GM23248 (cell line): ENCODE measurements at regions not wholly inside any gene's neighbourhood (a gene's known extent, or its start where the extent isn't known, plus 50 kb on each side); places are given as distances from the start of the nearest gene placed in this dataset.

Experiments used
- DNase-seq: peaks from one replicate; pipeline ENCODE4 v3.0.0-alpha.2; 2015
- H2AFZ ChIP-seq: fragments of 200-600 bp; sonication (generic); 2 replicates; pipeline ENCODE4 v1.6.1; 2016; ENCODE audit warnings: antibody characterized with exemption
- H3F3A ChIP-seq: fragments of 200-600 bp; sonication (generic); 2 replicates; pipeline ENCODE4 v1.6.1; 2016; ENCODE audit warnings: mild to moderate bottlenecking, antibody characterized with exemption, mixed run types; ENCODE audit not compliant: insufficient read depth
- H3K27ac ChIP-seq: fragments of 200-600 bp; sonication (generic); 2 replicates; pipeline ENCODE4 v1.5.1; 2016; ENCODE audit warnings: mild to moderate bottlenecking
- H3K27me3 ChIP-seq: fragments of 200-600 bp; sonication (generic); replicated peaks from 2 replicates; pipeline ENCODE4 v1.6.1; 2016; ENCODE audit warnings: mild to moderate bottlenecking; ENCODE audit not compliant: insufficient read depth
- H3K36me3 ChIP-seq: fragments of 200-600 bp; sonication (generic); 2 replicates; pipeline ENCODE4 v1.6.1; 2016; ENCODE audit warnings: low read depth, mild to moderate bottlenecking
- H3K4me1 ChIP-seq: fragments of 200-600 bp; sonication (generic); 2 replicates; pipeline ENCODE4 v1.6.1; 2016; ENCODE audit warnings: mild to moderate bottlenecking; ENCODE audit not compliant: insufficient read depth
- H3K4me2 ChIP-seq: fragments of 200-600 bp; sonication (generic); one replicate; pipeline ENCODE4 v1.6.1; 2016; ENCODE audit warnings: mild to moderate bottlenecking; ENCODE audit not compliant: unreplicated experiment
- H3K4me3 ChIP-seq: fragments of 200-600 bp; sonication (generic); 2 replicates; pipeline ENCODE4 v1.5.1; 2016; ENCODE audit warnings: mild to moderate bottlenecking
- H3K79me2 ChIP-seq: fragments of 200-600 bp; sonication (generic); 2 replicates; pipeline ENCODE4 v1.6.1; 2016; ENCODE audit warnings: mild to moderate bottlenecking; ENCODE audit not compliant: insufficient read depth
- H3K9ac ChIP-seq: fragments of 200-600 bp; sonication (generic); 2 replicates; pipeline ENCODE4 v1.6.1; 2016; ENCODE audit warnings: mild to moderate bottlenecking
- H3K9me2 ChIP-seq: fragments of 200-600 bp; sonication (generic); 2 replicates; pipeline ENCODE4 v1.6.1; 2016; ENCODE audit warnings: mixed run types, mild to moderate bottlenecking, moderate library complexity; ENCODE audit not compliant: insufficient read depth
- H3K9me3 ChIP-seq: fragments of 200-600 bp; sonication (generic); one replicate; pipeline ENCODE4 v1.6.1; 2017; ENCODE audit warnings: low read depth
- H4K20me1 ChIP-seq: fragments of 200-600 bp; sonication (generic); 2 replicates; pipeline ENCODE4 v1.6.0; 2016; ENCODE audit not compliant: insufficient read depth
- EZH2 ChIP-seq: fragments of 200-600 bp; sonication (generic); IDR thresholded peaks from 2 replicates; pipeline ENCODE4 v1.6.1; 2018; ENCODE audit warnings: antibody characterized with exemption, mild to moderate bottlenecking; ENCODE audit not compliant: insufficient read depth, poor library complexity, severe bottlenecking
- EZH2phosphoT487 ChIP-seq: fragments of 200-600 bp; sonication (generic); IDR thresholded peaks from 2 replicates; pipeline ENCODE4 v1.6.1; 2018; ENCODE audit warnings: antibody characterized with exemption, moderate library complexity, mild to moderate bottlenecking, low read depth; ENCODE audit not compliant: insufficient read depth
- WGBS, 2 experiments: methylation state at CpG; one replicate each; pipeline ENCODE4 v1.1.6; 2015 to 2017; ENCODE audit warnings: low lambda C conversion rate in 2 of 2, low coverage in 1 of 2; ENCODE audit errors: missing lambda C conversion rate in 2 of 2; 5-methylcytosine and 5-hydroxymethylcytosine counted together
- in situ Hi-C: fragments of 300-500 bp; cut with MboI; formaldehyde crosslinking; loops from 2 replicates; pipeline ENCODE4 v1.15.0; 2020

DNA sequence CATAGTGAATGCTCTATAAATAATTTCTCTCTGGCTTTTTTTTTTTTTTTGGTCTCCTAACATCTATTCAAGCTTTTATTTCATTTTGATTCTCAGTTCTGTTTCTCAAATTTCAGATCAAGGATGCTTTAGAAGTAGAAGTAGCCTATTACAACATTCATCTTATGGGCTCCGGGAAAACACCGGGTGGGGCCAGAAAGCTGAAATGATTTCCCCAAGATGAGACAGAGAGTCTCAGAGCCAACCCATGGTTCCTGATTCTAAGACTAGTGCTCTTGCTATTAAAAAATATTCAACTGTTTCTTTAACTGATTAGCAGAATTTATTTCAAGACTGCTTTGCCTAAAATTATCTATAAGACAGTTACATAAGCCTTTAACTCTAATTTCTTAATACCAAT is 147.2 kb upstream of the CCDC68 start:
- no peak overlapping the region for H3K4me2 ChIP-seq
- in situ Hi-C loops, result no loop called here
- no peaks in the 10 kb centered on the region for H3K79me2 ChIP-seq
- no peak overlapping the region for H3K4me3 ChIP-seq
- no peaks in the 10 kb centered on the region for H4K20me1 ChIP-seq
- DNase-seq, result no peak
- H3K36me3 ChIP-seq, result no peaks in the 10 kb centered on the region
- H3K27me3 ChIP-seq, result no peaks in the 10 kb centered on the region
- H3K9me2 ChIP-seq, result no peaks in the 10 kb centered on the region
- no peak overlapping the region for H3K27ac ChIP-seq
- H3F3A ChIP-seq, result no peaks in the 10 kb centered on the region
- TF ChIP-seq EZH2phosphoT487, result no peak
- no peak for TF ChIP-seq EZH2
- no peaks in the 10 kb centered on the region for H3K9me3 ChIP-seq
- WGBS, 2 experiments, result 12 to 15% methylated on average over 2 of the region's 2 CpGs
- no peak overlapping the region for H2AFZ ChIP-seq
- H3K9ac ChIP-seq, result no peak overlapping the region
- no peaks in the 10 kb centered on the region for H3K4me1 ChIP-seq

- Histone ChIP-seq H2AFZ (no peak overlapping the region), H3K9me3 (no peaks in the 10 kb centered on the region), H4K20me1 (no peaks in the 10 kb centered on the region), H3K27ac (no peak overlapping the region), H3K79me2 (no peaks in the 10 kb centered on the region), H3K4me1 (peaks cover 4% of the 10 kb centered on the region; the same call in 1 of the 2 replicates), H3K36me3 (no peaks in the 10 kb centered on the region), H3F3A (no peaks in the 10 kb centered on the region), H3K4me3 (no peak overlapping the region), H3K9ac (no peak overlapping the region), H3K27me3 (no peaks in the 10 kb centered on the region), H3K4me2 (no peak overlapping the region), H3K9me2 (no peaks in the 10 kb centered on the region)
- no peak for DNase-seq
- in situ Hi-C loops, result no loop called here
- 70 to 74% methylated on average over 2 of the region's 2 CpGs for WGBS, 2 experiments
- TF ChIP-seq EZH2 (no peak), EZH2phosphoT487 (no peak)
Observed at GRCh38 chr18:55105873-55106272, 146.6 kb upstream of the CCDC68 start.

DNA sequence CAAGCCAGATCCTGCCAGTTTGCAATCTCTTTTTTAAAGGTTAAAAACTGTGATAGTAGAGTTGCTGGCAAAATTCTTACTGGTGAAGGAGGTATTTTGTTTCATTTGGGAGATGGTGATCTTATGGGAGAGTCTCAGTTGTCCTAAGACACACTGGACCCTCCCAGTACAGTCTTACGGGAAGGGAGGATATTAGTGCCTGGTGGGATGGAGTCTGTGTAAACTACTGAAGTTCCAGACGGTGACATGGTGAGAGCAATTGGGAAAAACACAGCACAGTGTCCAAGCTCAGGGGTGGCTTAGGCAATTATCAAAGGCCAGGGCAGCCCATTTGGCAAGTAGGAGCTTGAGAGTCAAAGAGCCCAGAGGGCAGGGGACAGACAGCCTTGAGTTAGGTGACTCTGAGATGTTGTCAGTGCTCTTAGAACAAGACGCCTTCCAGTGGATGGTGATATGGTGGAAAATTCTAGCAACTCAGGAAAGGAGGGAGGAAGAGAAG is 143.7 kb upstream of the CCDC68 start:
- Histone ChIP-seq H3K4me3 (no peak overlapping the region), H3K9ac (no peak overlapping the region), H3K9me2 (no peaks in the 10 kb centered on the region), H3K9me3 (no peaks in the 10 kb centered on the region), H3K36me3 (no peaks in the 10 kb centered on the region), H4K20me1 (no peaks in the 10 kb centered on the region), H3K27ac (no peak overlapping the region), H3F3A (no peaks in the 10 kb centered on the region), H3K4me1 (peaks cover 14% of the 10 kb centered on the region), H2AFZ (no peak overlapping the region), H3K79me2 (no peaks in the 10 kb centered on the region), H3K4me2 (no peak overlapping the region), H3K27me3 (no peaks in the 10 kb centered on the region)
- in situ Hi-C loops, result no loop called here
- no peak for DNase-seq
- TF ChIP-seq EZH2 (no peak), EZH2phosphoT487 (no peak)
- WGBS, 2 experiments, result 76 to 84% methylated on average over 3 of the region's 3 CpGs

- DNase-seq, result no peak
- Histone ChIP-seq H3K9ac (no peak overlapping the region), H3K9me2 (no peaks in the 10 kb centered on the region), H3K9me3 (no peaks in the 10 kb centered on the region), H4K20me1 (no peaks in the 10 kb centered on the region), H3K4me3 (no peak overlapping the region), H3K27me3 (no peaks in the 10 kb centered on the region), H3F3A (peaks cover 4% of the 10 kb centered on the region; the same call in 1 of the 2 replicates), H3K27ac (no peak overlapping the region), H2AFZ (no peak overlapping the region), H3K4me1 (peaks cover 19% of the 10 kb centered on the region), H3K4me2 (no peak overlapping the region), H3K36me3 (no peaks in the 10 kb centered on the region), H3K79me2 (no peaks in the 10 kb centered on the region)
- in situ Hi-C loops, result no loop called here
- 56 to 64% methylated on average over 3 of the region's 3 CpGs for WGBS, 2 experiments
- TF ChIP-seq EZH2 (no peak), EZH2phosphoT487 (no peak)
Observed at GRCh38 chr18:55102501-55102900, 143.2 kb upstream of the CCDC68 start.

DNA sequence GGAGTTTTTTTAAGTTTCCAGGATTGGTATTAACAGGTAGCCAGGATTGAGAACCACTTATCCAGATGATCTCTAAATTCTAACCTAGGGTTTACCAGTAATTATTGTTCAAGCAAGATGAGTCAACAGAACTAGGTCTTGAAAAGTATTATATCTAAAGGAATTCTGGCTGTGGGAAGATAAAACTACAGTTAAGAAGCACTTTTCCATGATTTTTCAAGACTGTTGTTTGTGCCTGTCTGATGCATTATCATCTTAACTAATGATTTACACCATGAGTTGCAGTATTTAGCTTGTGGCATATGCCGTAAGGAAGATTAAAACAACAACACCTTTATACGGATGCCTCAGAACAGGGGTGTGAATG is 142.2 kb upstream of the CCDC68 start:
- H3F3A ChIP-seq, result peaks cover 15% of the 10 kb centered on the region; the same call in 1 of the 2 replicates
- no peaks in the 10 kb centered on the region for H3K27me3 ChIP-seq
- no peaks in the 10 kb centered on the region for H3K9me2 ChIP-seq
- no peaks in the 10 kb centered on the region for H4K20me1 ChIP-seq
- 95 to 100% methylated on average over 2 of the region's 2 CpGs for WGBS, 2 experiments
- H3K4me3 ChIP-seq, result no peak overlapping the region
- in situ Hi-C loops, result no loop called here
- peaks cover 30% of the 10 kb centered on the region for H3K4me1 ChIP-seq
- no peaks in the 10 kb centered on the region for H3K79me2 ChIP-seq
- no peak overlapping the region for H3K27ac ChIP-seq
- no peak overlapping the region for H2AFZ ChIP-seq
- TF ChIP-seq EZH2phosphoT487 (no peak), EZH2 (no peak)
- no peak overlapping the region for H3K4me2 ChIP-seq
- no peak overlapping the region for H3K9ac ChIP-seq
- H3K9me3 ChIP-seq, result no peaks in the 10 kb centered on the region
- DNase-seq, result no peak
- no peaks in the 10 kb centered on the region for H3K36me3 ChIP-seq
